PC-3 (cell line): ENCODE measurements at regions not wholly inside any gene's neighbourhood (a gene's known extent, or its start where the extent isn't known, plus 50 kb on each side); places are given as distances from the start of the nearest gene placed in this dataset.

Source experiments
- CTCF ChIP-seq: fragments of 300-600 bp; sonication (generic); conservative IDR thresholded peaks from 2 replicates; pipeline ENCODE4 v1.5.1; 2017; ENCODE audit warnings: antibody characterized with exemption, low read depth, mild to moderate bottlenecking, low read length
- EZH2 ChIP-seq: fragments of 300-600 bp; sonication (generic); IDR thresholded peaks from one replicate; pipeline ENCODE4 v1.6.1; 2017; ENCODE audit warnings: antibody characterized with exemption, mild to moderate bottlenecking, low read length; ENCODE audit not compliant: unreplicated experiment
- EZH2phosphoT487 ChIP-seq: fragments of 300-600 bp; sonication (generic); IDR thresholded peaks from 2 replicates; pipeline ENCODE4 v1.6.1; 2018; ENCODE audit warnings: mild to moderate bottlenecking, antibody characterized with exemption, low read length, borderline replicate concordance

- TF ChIP-seq CTCF (no peak), EZH2 (no peak), EZH2phosphoT487 (no peak)
These were observed 73.0 kb upstream of the SNX2 start for GRCh38 chr5:122701640-122702523.
